DOHH2 (cell line): ENCODE measurements at regions not wholly inside any gene's neighbourhood (a gene's known extent, or its start where the extent isn't known, plus 50 kb on each side); places are given as distances from the start of the nearest gene placed in this dataset.

ENCODE experiments used
- H3F3A ChIP-seq: fragments of 200-600 bp; sonication (generic), shearing (Covaris generic); 2 replicates; pipeline ENCODE4 v1.6.0; 2016; ENCODE audit warnings: antibody characterized with exemption, mild to moderate bottlenecking; ENCODE audit not compliant: control insufficient read depth, insufficient read depth
- H3K27ac ChIP-seq: fragments of 200-600 bp; sonication (generic); 2 replicates; pipeline ENCODE4 v1.5.1; 2014; ENCODE audit warnings: low read depth, mild to moderate bottlenecking, low read length, moderate library complexity
- H3K27me3 ChIP-seq: fragments of 200-600 bp; sonication (generic); 2 replicates; pipeline ENCODE4 v1.6.1; 2014; ENCODE audit warnings: mild to moderate bottlenecking, low read length, mixed read lengths; ENCODE audit not compliant: control insufficient read depth
- H3K36me3 ChIP-seq: fragments of 200-600 bp; sonication (generic); 2 replicates; pipeline ENCODE4 v1.6.1; 2014; ENCODE audit warnings: mild to moderate bottlenecking, low read length, moderate library complexity, mixed read lengths; ENCODE audit not compliant: control insufficient read depth
- H3K4me1 ChIP-seq: fragments of 200-600 bp; sonication (generic); 2 replicates; pipeline ENCODE4 v1.6.1; 2014; ENCODE audit warnings: mild to moderate bottlenecking, low read length, mixed read lengths; ENCODE audit not compliant: control insufficient read depth
- H3K4me2 ChIP-seq: fragments of 200-600 bp; sonication (generic); 2 replicates; pipeline ENCODE4 v1.6.0; 2014; ENCODE audit warnings: mild to moderate bottlenecking, low read length, moderate library complexity
- H3K4me3 ChIP-seq: fragments of 200-600 bp; sonication (generic); 2 replicates; pipeline ENCODE4 v1.5.1; 2014; ENCODE audit warnings: mild to moderate bottlenecking, low read length, mixed read lengths
- H3K79me2 ChIP-seq: fragments of 200-600 bp; sonication (generic); 2 replicates; pipeline ENCODE4 v1.6.1; 2014; ENCODE audit warnings: mild to moderate bottlenecking, low read length, mixed read lengths; ENCODE audit not compliant: control insufficient read depth
- H3K9me2 ChIP-seq: fragments of 200-600 bp; sonication (generic); replicated peaks from 2 replicates; pipeline ENCODE4 v1.6.1; 2014; ENCODE audit warnings: mild to moderate bottlenecking, low read length, mixed read lengths; ENCODE audit not compliant: control insufficient read depth
- H3K9me3 ChIP-seq: fragments of 200-600 bp; sonication (generic); 2 replicates; pipeline ENCODE4 v1.6.1; 2014; ENCODE audit warnings: antibody characterized with exemption, low read length, mixed read lengths; ENCODE audit not compliant: control insufficient read depth, insufficient read depth
- H4K20me1 ChIP-seq: fragments of 200-600 bp; sonication (generic); 2 replicates; pipeline ENCODE4 v1.6.0; 2014; ENCODE audit warnings: low read depth, mild to moderate bottlenecking, antibody characterized with exemption, low read length, moderate library complexity; ENCODE audit not compliant: control insufficient read depth, insufficient read depth
- EZH2phosphoT487 ChIP-seq: fragments of 200-600 bp; sonication (generic); IDR thresholded peaks from 2 replicates; pipeline ENCODE4 v1.6.1; 2017; ENCODE audit warnings: borderline replicate concordance, mild to moderate bottlenecking, antibody characterized with exemption, low read length, moderate library complexity, mixed read lengths
- TF ChIP-seq, protein P1 (sequence below): fragments of 200-600 bp; sonication (generic); IDR thresholded peaks from one replicate; pipeline ENCODE4 v1.5.1; 2014; ENCODE audit warnings: antibody characterized with exemption, mild to moderate bottlenecking, low read depth, low read length; ENCODE audit not compliant: poor library complexity, severe bottlenecking

DNA sequence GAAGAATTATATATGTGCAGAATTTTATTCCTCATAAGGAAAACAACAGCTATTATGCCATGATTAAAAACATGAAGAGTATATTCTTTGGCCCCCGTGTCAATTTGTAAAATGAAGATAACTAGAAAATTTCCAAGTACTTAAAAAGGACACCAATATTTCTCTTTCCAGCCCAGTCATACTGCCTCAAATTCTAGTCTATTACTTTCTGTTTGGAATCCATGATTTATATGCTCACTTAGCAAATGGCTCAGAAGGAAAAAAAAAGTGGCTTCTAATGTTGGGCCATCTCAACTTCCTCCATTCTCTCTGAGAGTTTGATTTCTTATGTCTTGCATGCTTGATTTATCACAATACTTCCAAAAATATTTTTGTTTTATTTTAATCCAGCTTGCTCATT is 1431.1 kb downstream of the AMY1C start:
- Histone ChIP-seq H3K27me3 (no peaks in the 10 kb centered on the region), H3F3A (no peaks in the 10 kb centered on the region), H3K27ac (no peak overlapping the region), H4K20me1 (no peaks in the 10 kb centered on the region), H3K4me3 (no peak overlapping the region), H3K4me1 (no peaks in the 10 kb centered on the region), H3K9me3 (no peaks in the 10 kb centered on the region), H3K9me2 (no peaks in the 10 kb centered on the region), H3K36me3 (no peaks in the 10 kb centered on the region), H3K4me2 (no peak overlapping the region), H3K79me2 (no peaks in the 10 kb centered on the region)
- TF ChIP-seq EZH2phosphoT487: no peak
- TF ChIP-seq, protein P1, sequence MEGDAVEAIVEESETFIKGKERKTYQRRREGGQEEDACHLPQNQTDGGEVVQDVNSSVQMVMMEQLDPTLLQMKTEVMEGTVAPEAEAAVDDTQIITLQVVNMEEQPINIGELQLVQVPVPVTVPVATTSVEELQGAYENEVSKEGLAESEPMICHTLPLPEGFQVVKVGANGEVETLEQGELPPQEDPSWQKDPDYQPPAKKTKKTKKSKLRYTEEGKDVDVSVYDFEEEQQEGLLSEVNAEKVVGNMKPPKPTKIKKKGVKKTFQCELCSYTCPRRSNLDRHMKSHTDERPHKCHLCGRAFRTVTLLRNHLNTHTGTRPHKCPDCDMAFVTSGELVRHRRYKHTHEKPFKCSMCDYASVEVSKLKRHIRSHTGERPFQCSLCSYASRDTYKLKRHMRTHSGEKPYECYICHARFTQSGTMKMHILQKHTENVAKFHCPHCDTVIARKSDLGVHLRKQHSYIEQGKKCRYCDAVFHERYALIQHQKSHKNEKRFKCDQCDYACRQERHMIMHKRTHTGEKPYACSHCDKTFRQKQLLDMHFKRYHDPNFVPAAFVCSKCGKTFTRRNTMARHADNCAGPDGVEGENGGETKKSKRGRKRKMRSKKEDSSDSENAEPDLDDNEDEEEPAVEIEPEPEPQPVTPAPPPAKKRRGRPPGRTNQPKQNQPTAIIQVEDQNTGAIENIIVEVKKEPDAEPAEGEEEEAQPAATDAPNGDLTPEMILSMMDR: no peak

DNA sequence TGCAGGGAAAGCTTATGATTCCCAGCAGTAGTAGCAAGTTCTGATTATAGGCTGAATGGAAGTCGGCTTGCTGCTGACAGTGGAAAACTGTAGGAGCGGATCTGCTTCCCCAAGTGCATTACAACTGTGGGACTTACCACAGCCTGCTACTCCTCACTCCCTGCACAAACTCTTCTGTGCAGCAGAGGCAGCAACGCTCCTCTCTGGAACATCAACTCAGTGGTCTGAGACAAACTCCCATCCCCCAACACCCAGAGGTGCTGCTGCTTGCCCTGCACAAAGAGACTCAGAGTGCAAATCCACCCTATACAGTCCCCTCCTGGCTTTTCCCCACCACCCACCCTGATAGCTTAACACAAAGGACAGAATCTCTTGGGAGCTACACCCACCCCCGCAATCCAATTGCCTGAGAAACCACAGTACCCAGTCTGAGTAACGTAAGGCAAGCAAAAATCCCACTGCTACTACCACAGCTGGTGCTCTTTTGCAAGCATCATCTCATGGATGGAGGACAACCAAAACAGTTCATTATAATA is 1455.2 kb downstream of the AMY1C start:
- H3K4me1 ChIP-seq: no peaks in the 10 kb centered on the region
- H3K9me2 ChIP-seq: no peaks in the 10 kb centered on the region
- no peaks in the 10 kb centered on the region for H3K9me3 ChIP-seq
- no peaks in the 10 kb centered on the region for H4K20me1 ChIP-seq
- no peaks in the 10 kb centered on the region for H3F3A ChIP-seq
- H3K27ac ChIP-seq: no peak overlapping the region
- no peaks in the 10 kb centered on the region for H3K36me3 ChIP-seq
- H3K4me2 ChIP-seq: no peak overlapping the region
- TF ChIP-seq, protein P1: no peak
- TF ChIP-seq EZH2phosphoT487: no peak
- H3K27me3 ChIP-seq: no peaks in the 10 kb centered on the region
- H3K79me2 ChIP-seq: no peaks in the 10 kb centered on the region
- H3K4me3 ChIP-seq: no peak overlapping the region

DNA sequence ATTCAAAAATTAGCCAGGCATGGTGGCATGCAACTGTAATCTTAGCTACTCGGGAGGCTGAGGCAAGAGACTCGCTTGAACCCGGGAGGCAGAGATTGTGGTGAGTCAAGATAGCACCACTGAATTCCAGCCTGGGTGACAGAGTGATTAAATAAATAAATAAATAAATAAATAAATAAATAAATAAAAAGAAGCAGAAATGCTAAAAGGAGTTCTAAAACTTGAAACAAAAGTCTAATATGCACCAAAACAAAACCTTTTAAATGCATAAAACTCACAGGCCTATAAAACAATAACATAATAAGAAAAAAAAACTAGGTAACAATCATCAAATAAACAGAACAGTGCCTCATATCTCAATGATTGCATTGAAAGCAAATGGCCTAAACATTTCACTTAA is 1458.9 kb downstream of the AMY1C start:
- Histone ChIP-seq H3F3A (no peaks in the 10 kb centered on the region), H3K4me1 (no peaks in the 10 kb centered on the region), H3K9me3 (peaks cover 6% of the 10 kb centered on the region; the same call in 1 of the 2 replicates), H3K27me3 (no peaks in the 10 kb centered on the region), H3K4me3 (no peak overlapping the region), H3K27ac (no peak overlapping the region), H3K4me2 (no peak overlapping the region), H3K79me2 (no peaks in the 10 kb centered on the region), H3K9me2 (no peaks in the 10 kb centered on the region), H4K20me1 (no peaks in the 10 kb centered on the region), H3K36me3 (no peaks in the 10 kb centered on the region)
- TF ChIP-seq, protein P1: no peak
